GM21737 (cell line): ENCODE measurements at regions not wholly inside any gene's neighbourhood (a gene's known extent, or its start where the extent isn't known, plus 50 kb on each side); places are given as distances from the start of the nearest gene placed in this dataset.

Experiments
- ATAC-seq: cut with Tn5 transposase; IDR thresholded peaks from one replicate; pipeline ENCODE4 v1.9.1; 2021; ENCODE audit warnings: mild to moderate bottlenecking, moderate library complexity; ENCODE audit not compliant: unreplicated experiment

- no peak for ATAC-seq
Observed at GRCh38 chr4:114161809-114162208, 182.4 kb upstream of the ARSJ start.

- no peak for ATAC-seq
Observed at GRCh38 chr4:114163051-114163450, 183.6 kb upstream of the ARSJ start.

- ATAC-seq: no peak
Observed at GRCh38 chr4:114173968-114174367, 194.5 kb upstream of the ARSJ start.

- ATAC-seq: no peak
Observed at GRCh38 chr4:114177628-114178027, 198.2 kb upstream of the ARSJ start.

GRCh38 chr4:114178392-114178791 is 198.9 kb upstream of the ARSJ start:
- no peak for ATAC-seq

- ATAC-seq: no peak
Observed at GRCh38 chr4:114180481-114180880, 201.0 kb upstream of the ARSJ start.

- no peak for ATAC-seq
Observed at GRCh38 chr4:114184901-114185300, 205.5 kb upstream of the ARSJ start.

GRCh38 chr4:114187592-114187991 is 208.1 kb upstream of the ARSJ start:
- ATAC-seq: no peak

GRCh38 chr4:114191496-114191895 is 212.0 kb upstream of the ARSJ start:
- ATAC-seq: no peak

- ATAC-seq: no peak
Observed at GRCh38 chr4:114192854-114193253, 213.4 kb upstream of the ARSJ start.

- no peak for ATAC-seq
Observed at GRCh38 chr4:114193624-114194399, 214.4 kb upstream of the ARSJ start.

GRCh38 chr4:114196606-114197005 is 217.2 kb upstream of the ARSJ start:
- ATAC-seq: no peak

GRCh38 chr4:114200026-114200425 is 220.6 kb upstream of the ARSJ start:
- ATAC-seq: no peak

- ATAC-seq: no peak
Observed at GRCh38 chr4:114205261-114205660, 225.8 kb upstream of the ARSJ start.

GRCh38 chr4:114208574-114209151 is 229.2 kb upstream of the ARSJ start:
- no peak for ATAC-seq

GRCh38 chr4:114209584-114209983 is 230.1 kb upstream of the ARSJ start:
- peak; percentile 82 for ATAC-seq

- ATAC-seq: no peak
Observed at GRCh38 chr4:114211556-114211955, 232.1 kb upstream of the ARSJ start.

GRCh38 chr4:114217150-114217817 is 237.8 kb upstream of the ARSJ start:
- no peak for ATAC-seq

- ATAC-seq: no peak
Observed at GRCh38 chr4:114223580-114223979, 244.1 kb upstream of the ARSJ start.

GRCh38 chr4:114225436-114225835 is 246.0 kb upstream of the ARSJ start:
- ATAC-seq: no peak

GRCh38 chr4:114226179-114226578 is 246.7 kb upstream of the ARSJ start:
- ATAC-seq: no peak
